Endothelial cell of umbilical vein (primary cell): ENCODE measurements at regions not wholly inside any gene's neighbourhood (a gene's known extent, or its start where the extent isn't known, plus 50 kb on each side); places are given as distances from the start of the nearest gene placed in this dataset.

Source experiments
- BruUV-seq: library from RNA; stranded (reverse); fragments of 400-500 nt; replicated peaks from 2 replicates; lab custom pipeline; 2021; lab: Mats Ljungman, UMichigan
- CTCF ChIA-PET: fragments of 300-600, 350-600 bp; sonication (Branson Sonifier 250); formaldehyde crosslinking; loops from one replicate; lab custom pipeline; 2021; ENCODE audit warnings: antibody characterized with exemption, inconsistent platforms; lab: Charles Lee
- POLR2A ChIA-PET: fragments of 300-600, 350-600 bp; sonication (Branson Sonifier 250); formaldehyde crosslinking; loops from one replicate; lab custom pipeline; 2021; ENCODE audit warnings: antibody characterized with exemption, inconsistent platforms; lab: Charles Lee
- DNase-seq: peaks from one replicate; pipeline ENCODE4 v3.0.0-alpha.2; 2011; ENCODE audit warnings: low read depth, low spot score
- FAIRE-seq: peaks from 2 replicates; lab custom pipeline; 2011; peaks lifted over from hg19 to GRCh38; lab: Jason Lieb, UNC
- H2AFZ ChIP-seq: 2 replicates; pipeline ENCODE4 v1.6.0; 2012; ENCODE audit warnings: low read depth, low read length, control low read depth, inconsistent platforms
- H3K27ac ChIP-seq: 2 replicates; pipeline ENCODE4 v1.5.1; 2011; ENCODE audit warnings: low read depth, mild to moderate bottlenecking, control low read depth, low read length, moderate library complexity; ENCODE audit not compliant: insufficient read depth
- H3K27me3 ChIP-seq, 2 experiments: 2 replicates each; pipeline versions ENCODE4 v1.6.0 to v1.6.1; 2011; ENCODE audit warnings: low read length in 2 of 2, mixed read lengths in 1 of 2; ENCODE audit not compliant: control insufficient read depth in 2 of 2, insufficient read depth in 2 of 2
- H3K36me3 ChIP-seq, 2 experiments: 2 replicates in 1 of 2; 3 replicates in 1 of 2; pipeline ENCODE4 v1.5.1; 2011; ENCODE audit warnings: low read length in 2 of 2, mild to moderate bottlenecking in 1 of 2, moderate library complexity in 1 of 2; ENCODE audit not compliant: control insufficient read depth in 2 of 2, insufficient read depth in 2 of 2; ENCODE audit errors: extremely low read depth in 1 of 2
- H3K4me1 ChIP-seq: 3 replicates; pipeline ENCODE4 v1.5.1; 2011; ENCODE audit warnings: mild to moderate bottlenecking, low read length; ENCODE audit not compliant: control insufficient read depth, insufficient read depth; ENCODE audit errors: extremely low read depth
- H3K4me2 ChIP-seq: 2 replicates; pipeline ENCODE4 v1.6.1; 2011; ENCODE audit warnings: low read length, control low read depth, mixed read lengths; ENCODE audit not compliant: insufficient read depth
- H3K4me3 ChIP-seq, 3 experiments: fragments of 200-600 bp in 1 of 3; sonication (generic), shearing (Covaris generic) in 1 of 3; replicated peaks in 1 of 3; 2 replicates each; pipeline ENCODE4 v1.5.1; 2011 to 2016; ENCODE audit warnings: control low read depth in 3 of 3, low read length in 3 of 3, mild to moderate bottlenecking in 2 of 3, inconsistent platforms in 1 of 3, low read depth in 1 of 3, moderate library complexity in 1 of 3; ENCODE audit not compliant: insufficient read depth in 1 of 3
- H3K79me2 ChIP-seq: 2 replicates; pipeline ENCODE4 v1.6.0; 2012; ENCODE audit warnings: low read length, inconsistent platforms; ENCODE audit not compliant: control insufficient read depth, insufficient read depth
- H3K9ac ChIP-seq: replicated peaks from 2 replicates; pipeline ENCODE3; 2011; ENCODE audit warnings: low read length, control low read depth; ENCODE audit not compliant: insufficient read depth; ENCODE audit errors: extremely low read depth
- H3K9me1 ChIP-seq: replicated peaks from 3 replicates; pipeline ENCODE4 v1.6.0; 2011; ENCODE audit warnings: mild to moderate bottlenecking, low read length; ENCODE audit not compliant: control insufficient read depth, insufficient read depth; ENCODE audit errors: extremely low read depth
- H3K9me3 ChIP-seq: replicated peaks from 2 replicates; pipeline ENCODE4 v1.5.1; 2012; ENCODE audit warnings: low read length, inconsistent platforms; ENCODE audit not compliant: control insufficient read depth, insufficient read depth
- H4K20me1 ChIP-seq: replicated peaks from 2 replicates; pipeline ENCODE3; 2011; ENCODE audit warnings: mild to moderate bottlenecking, low read length; ENCODE audit not compliant: control insufficient read depth, insufficient read depth; ENCODE audit errors: extremely low read depth
- EZH2 ChIP-seq: IDR thresholded peaks from 2 replicates; pipeline ENCODE4 v1.6.1; 2012; ENCODE audit warnings: borderline replicate concordance, low read depth, mild to moderate bottlenecking, moderate library complexity, low read length, inconsistent platforms; ENCODE audit not compliant: severe bottlenecking
- FOS ChIP-seq: IDR thresholded peaks from 2 replicates; pipeline ENCODE4 v1.6.1; 2011; ENCODE audit warnings: mild to moderate bottlenecking, low read length, moderate library complexity, borderline replicate concordance; ENCODE audit not compliant: insufficient read depth
- GATA2 ChIP-seq: IDR thresholded peaks from 2 replicates; pipeline ENCODE4 v1.7.0; 2011; ENCODE audit warnings: low read depth, mild to moderate bottlenecking, moderate library complexity, mixed read lengths, low read length; ENCODE audit not compliant: insufficient read length, insufficient read depth
- JUN ChIP-seq: IDR thresholded peaks from 2 replicates; pipeline ENCODE4 v1.6.1; 2011; ENCODE audit warnings: borderline replicate concordance, low read depth; ENCODE audit not compliant: insufficient read length, insufficient read depth
- MYC ChIP-seq: IDR thresholded peaks from one replicate; pipeline ENCODE4 v1.6.1; 2011; ENCODE audit warnings: mild to moderate bottlenecking, low read depth, low read length
- POLR2A ChIP-seq: IDR thresholded peaks from 2 replicates; pipeline ENCODE4 v1.6.1; 2012; ENCODE audit warnings: low read depth, mild to moderate bottlenecking, control low read depth, low read length
- POLR2AphosphoS5 ChIP-seq: IDR thresholded peaks from 2 replicates; pipeline ENCODE4 v1.6.1; 2012; ENCODE audit warnings: low read depth, mild to moderate bottlenecking, control low read depth, low read length, moderate library complexity; ENCODE audit not compliant: insufficient read depth
- dilution Hi-C: fragments of 300-500 bp; cut with MboI; formaldehyde crosslinking; loops from one replicate; pipeline ENCODE4 v1.15.0; 2019; ENCODE audit warnings: low sequenced_read_pairs; ENCODE audit not compliant: extremely low pct_ligation_motif_present
- intact Hi-C: fragments of 100-400 bp; cut with micrococcal nuclease; formaldehyde crosslinking; loops from one replicate; pipeline ENCODE4 v1.10.0; 2022
- TF ChIP-seq, protein P1 (sequence below): IDR thresholded peaks from 2 replicates; pipeline ENCODE4 v1.6.1; 2011; ENCODE audit not compliant: insufficient read depth, insufficient read length
- TF ChIP-seq, protein P2 (sequence below), 2 donors: IDR thresholded peaks; 1 replicate in 1 of 2; 2 replicates in 1 of 2; pipeline ENCODE4 v1.5.1; 2011; ENCODE audit warnings: low read length in 2 of 2, mild to moderate bottlenecking in 2 of 2, moderate library complexity in 2 of 2, control low read depth in 1 of 2, inconsistent platforms in 1 of 2, low read depth in 1 of 2; ENCODE audit not compliant: insufficient read depth in 1 of 2; ENCODE audit errors: extremely low read depth in 1 of 2

DNA sequence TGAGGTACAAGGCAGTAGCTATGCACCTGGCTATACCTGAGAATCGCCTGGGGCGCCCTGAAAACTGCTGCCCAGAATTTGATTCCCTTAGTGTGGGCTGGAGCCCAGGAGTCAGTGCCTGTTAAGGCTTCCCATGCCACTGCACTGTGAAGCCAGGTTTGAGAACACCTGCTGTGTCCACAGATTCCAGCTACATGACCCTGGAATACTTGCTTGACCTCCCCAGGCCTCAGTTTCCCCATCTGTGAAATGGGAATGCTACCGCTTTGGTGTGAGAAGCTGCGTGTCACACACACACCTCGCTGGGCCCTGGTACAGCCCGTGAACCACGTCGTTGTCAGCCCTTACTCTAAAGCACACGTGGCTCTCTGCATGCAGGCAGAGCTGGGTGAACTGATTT lies 271.0 kb downstream of the C16orf95 start:
- DNase-seq = no peak
- Histone ChIP-seq H3K9ac (no peak overlapping the region), H3K4me3 (no peak overlapping the region), H2AFZ (no peak overlapping the region), H3K27ac (no peak overlapping the region), H4K20me1 (no peaks in the 10 kb centered on the region), H3K36me3 (no peaks in the 10 kb centered on the region), H3K27me3 (peaks cover 0 to 7% of the 10 kb centered on the region in 2 experiments), H3K4me1 (peaks cover 9% of the 10 kb centered on the region), H3K4me2 (no peak overlapping the region), H3K79me2 (no peaks in the 10 kb centered on the region), H3K9me3 (no peaks in the 10 kb centered on the region), H3K9me1 (no peaks in the 10 kb centered on the region)
- TF ChIP-seq JUN = no peak
- no peak for TF ChIP-seq MYC
- TF ChIP-seq, protein P1, sequence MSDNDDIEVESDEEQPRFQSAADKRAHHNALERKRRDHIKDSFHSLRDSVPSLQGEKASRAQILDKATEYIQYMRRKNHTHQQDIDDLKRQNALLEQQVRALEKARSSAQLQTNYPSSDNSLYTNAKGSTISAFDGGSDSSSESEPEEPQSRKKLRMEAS = no peak
- no peak for TF ChIP-seq FOS
- no peak for TF ChIP-seq POLR2AphosphoS5
- TF ChIP-seq GATA2 = no peak
- TF ChIP-seq, protein P2, sequence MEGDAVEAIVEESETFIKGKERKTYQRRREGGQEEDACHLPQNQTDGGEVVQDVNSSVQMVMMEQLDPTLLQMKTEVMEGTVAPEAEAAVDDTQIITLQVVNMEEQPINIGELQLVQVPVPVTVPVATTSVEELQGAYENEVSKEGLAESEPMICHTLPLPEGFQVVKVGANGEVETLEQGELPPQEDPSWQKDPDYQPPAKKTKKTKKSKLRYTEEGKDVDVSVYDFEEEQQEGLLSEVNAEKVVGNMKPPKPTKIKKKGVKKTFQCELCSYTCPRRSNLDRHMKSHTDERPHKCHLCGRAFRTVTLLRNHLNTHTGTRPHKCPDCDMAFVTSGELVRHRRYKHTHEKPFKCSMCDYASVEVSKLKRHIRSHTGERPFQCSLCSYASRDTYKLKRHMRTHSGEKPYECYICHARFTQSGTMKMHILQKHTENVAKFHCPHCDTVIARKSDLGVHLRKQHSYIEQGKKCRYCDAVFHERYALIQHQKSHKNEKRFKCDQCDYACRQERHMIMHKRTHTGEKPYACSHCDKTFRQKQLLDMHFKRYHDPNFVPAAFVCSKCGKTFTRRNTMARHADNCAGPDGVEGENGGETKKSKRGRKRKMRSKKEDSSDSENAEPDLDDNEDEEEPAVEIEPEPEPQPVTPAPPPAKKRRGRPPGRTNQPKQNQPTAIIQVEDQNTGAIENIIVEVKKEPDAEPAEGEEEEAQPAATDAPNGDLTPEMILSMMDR (IDR thresholded peaks at IDR 0.05; ENCODE audit: extremely low read depth in 1 of 2, insufficient read depth in 1 of 2, low read depth in 1 of 2, low read length in 2 of 2) = no peak
- TF ChIP-seq EZH2 = no peak
- no peak for TF ChIP-seq POLR2A
- intact Hi-C loops (no loop called here), dilution Hi-C loops (no loop called here)
- BruUV-seq = no TSS peak
- ChIA-PET POLR2A (no interaction called here), CTCF (interaction anchor here (0.7 to 3.4 kb wide), 6 partner anchors 9 to 482 kb away, joined by 3 to 17 read pairs (median 4); no protein-coding TSS in a partner anchor)
- no peak for FAIRE-seq
